WTC11 (cell line): ENCODE measurements at regions not wholly inside any gene's neighbourhood (a gene's known extent, or its start where the extent isn't known, plus 50 kb on each side); places are given as distances from the start of the nearest gene placed in this dataset.

Source experiments
- HMGXB4 ChIP-seq: sonication (generic); formaldehyde crosslinking; IDR thresholded peaks from 2 replicates; pipeline ENCODE4 v1.8.1; 2023; ENCODE audit warnings: mild to moderate bottlenecking, moderate library complexity, missing genetic modification reagents
- TF ChIP-seq, protein P1 (sequence below): sonication (generic); formaldehyde crosslinking; conservative IDR thresholded peaks from 2 replicates; pipeline ENCODE4 v1.8.1; 2022; ENCODE audit warnings: mild to moderate bottlenecking, missing genetic modification reagents
- TF ChIP-seq, protein P2 (sequence below): fragments of 200-600 bp; IDR thresholded peaks from 2 replicates; pipeline ENCODE4 v1.8.0; 2022; ENCODE audit warnings: antibody characterized with exemption
- TF ChIP-seq, protein P3 (sequence below): sonication (generic); formaldehyde crosslinking; IDR thresholded peaks from 2 replicates; pipeline ENCODE4 v1.8.1; 2022; ENCODE audit warnings: low read depth, missing genetic modification reagents, borderline replicate concordance

DNA sequence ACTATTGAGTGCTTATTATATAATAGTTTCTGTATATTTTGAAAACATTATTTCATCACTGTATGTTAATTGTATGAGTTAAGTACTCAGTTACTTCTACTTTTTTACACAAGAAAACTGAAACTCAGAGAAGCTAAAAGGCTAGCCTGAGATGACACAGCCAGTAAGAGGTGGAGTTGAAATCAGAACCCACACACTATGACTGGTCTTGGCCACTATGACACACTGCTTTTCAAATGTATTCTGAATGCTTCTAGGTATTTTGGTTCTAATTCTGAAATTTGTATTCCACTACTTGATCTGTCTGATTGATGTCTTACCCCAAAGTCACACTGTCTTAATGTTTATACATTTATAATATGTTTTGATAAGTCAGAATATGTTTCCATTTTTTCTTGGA lies 181.8 kb downstream of the ZDHHC21 start:
- TF ChIP-seq, protein P1, sequence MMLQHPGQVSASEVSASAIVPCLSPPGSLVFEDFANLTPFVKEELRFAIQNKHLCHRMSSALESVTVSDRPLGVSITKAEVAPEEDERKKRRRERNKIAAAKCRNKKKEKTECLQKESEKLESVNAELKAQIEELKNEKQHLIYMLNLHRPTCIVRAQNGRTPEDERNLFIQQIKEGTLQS (CRISPR knock-in tag), result no peak
- TF ChIP-seq HMGXB4 (CRISPR knock-in tag), result no peak
- TF ChIP-seq, protein P2, sequence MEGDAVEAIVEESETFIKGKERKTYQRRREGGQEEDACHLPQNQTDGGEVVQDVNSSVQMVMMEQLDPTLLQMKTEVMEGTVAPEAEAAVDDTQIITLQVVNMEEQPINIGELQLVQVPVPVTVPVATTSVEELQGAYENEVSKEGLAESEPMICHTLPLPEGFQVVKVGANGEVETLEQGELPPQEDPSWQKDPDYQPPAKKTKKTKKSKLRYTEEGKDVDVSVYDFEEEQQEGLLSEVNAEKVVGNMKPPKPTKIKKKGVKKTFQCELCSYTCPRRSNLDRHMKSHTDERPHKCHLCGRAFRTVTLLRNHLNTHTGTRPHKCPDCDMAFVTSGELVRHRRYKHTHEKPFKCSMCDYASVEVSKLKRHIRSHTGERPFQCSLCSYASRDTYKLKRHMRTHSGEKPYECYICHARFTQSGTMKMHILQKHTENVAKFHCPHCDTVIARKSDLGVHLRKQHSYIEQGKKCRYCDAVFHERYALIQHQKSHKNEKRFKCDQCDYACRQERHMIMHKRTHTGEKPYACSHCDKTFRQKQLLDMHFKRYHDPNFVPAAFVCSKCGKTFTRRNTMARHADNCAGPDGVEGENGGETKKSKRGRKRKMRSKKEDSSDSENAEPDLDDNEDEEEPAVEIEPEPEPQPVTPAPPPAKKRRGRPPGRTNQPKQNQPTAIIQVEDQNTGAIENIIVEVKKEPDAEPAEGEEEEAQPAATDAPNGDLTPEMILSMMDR, result no peak
- TF ChIP-seq, protein P3, sequence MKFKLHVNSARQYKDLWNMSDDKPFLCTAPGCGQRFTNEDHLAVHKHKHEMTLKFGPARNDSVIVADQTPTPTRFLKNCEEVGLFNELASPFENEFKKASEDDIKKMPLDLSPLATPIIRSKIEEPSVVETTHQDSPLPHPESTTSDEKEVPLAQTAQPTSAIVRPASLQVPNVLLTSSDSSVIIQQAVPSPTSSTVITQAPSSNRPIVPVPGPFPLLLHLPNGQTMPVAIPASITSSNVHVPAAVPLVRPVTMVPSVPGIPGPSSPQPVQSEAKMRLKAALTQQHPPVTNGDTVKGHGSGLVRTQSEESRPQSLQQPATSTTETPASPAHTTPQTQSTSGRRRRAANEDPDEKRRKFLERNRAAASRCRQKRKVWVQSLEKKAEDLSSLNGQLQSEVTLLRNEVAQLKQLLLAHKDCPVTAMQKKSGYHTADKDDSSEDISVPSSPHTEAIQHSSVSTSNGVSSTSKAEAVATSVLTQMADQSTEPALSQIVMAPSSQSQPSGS, result no peak
